Hindlimb muscle (tissue), 1 donor: ENCODE measurements at regions not wholly inside any gene's neighbourhood (a gene's known extent, or its start where the extent isn't known, plus 50 kb on each side); places are given as distances from the start of the nearest gene placed in this dataset.
"Not testable (repeated sequence)": the region's sequence is repeated elsewhere in the genome, so short reads cannot be mapped to it uniquely, and the experiment has no call there.

ENCODE experiments used
- DNase-seq: peaks from one replicate; pipeline ENCODE4 v3.0.0-alpha.2; 2013

DNA sequence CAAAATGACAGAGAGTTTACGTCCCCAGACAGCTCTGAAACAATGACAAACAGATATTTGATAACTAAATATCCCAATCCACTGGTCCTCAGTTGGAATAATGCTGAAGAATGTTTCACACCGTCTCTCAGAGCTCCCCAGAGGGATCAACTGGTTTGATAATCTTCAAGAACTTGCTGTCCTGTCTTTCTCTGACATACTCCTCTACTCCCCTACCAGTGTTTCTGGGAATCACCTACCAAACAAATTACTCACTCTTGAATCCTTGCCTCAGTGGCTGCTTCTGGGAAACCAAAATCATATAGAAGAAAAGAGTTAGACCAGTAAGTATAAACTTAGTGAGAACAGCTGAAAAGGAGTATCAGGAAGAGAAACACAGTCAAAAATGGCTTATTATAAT, 469.7 kb upstream of the JAG1 start:
- DNase-seq: no peak

DNA sequence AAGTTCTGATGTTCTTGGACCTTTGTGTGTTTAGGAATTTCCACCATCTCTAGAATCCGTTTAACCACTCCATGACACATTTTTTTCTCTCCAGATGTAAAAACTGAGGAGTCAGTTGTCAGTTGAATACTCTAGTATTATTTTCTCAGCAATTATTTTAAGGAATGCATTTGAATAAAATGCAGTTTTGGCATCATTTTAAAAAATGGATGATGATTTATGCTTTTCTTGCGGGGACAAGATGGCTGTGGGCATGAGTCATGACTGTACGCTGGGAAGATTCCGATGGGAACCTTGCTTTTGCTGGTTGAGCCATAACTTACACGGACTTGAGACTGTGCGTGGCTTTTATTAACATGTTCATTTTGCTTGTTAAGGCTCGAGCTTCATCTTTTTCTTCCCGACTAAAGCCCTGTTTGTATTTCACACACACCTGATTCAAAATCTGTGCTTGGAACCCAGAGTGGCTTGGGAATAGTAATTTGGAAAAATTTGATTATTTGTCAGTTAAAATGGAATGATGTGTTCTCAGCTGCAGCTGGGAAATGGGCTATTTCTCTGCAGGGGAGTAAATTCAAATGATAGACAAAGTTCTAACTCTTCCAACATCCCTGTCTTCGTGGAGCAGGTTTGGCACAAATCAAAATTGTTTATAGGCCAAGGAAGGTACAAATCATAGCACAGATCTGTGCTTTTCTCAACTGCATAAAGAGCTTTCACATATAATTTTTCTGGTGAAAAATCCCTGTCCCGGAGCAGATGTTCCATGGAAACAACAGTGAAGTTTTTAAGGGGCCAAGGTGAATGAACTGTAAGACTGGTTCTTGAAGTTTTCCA, 470.5 kb upstream of the JAG1 start:
- DNase-seq: no peak

DNA sequence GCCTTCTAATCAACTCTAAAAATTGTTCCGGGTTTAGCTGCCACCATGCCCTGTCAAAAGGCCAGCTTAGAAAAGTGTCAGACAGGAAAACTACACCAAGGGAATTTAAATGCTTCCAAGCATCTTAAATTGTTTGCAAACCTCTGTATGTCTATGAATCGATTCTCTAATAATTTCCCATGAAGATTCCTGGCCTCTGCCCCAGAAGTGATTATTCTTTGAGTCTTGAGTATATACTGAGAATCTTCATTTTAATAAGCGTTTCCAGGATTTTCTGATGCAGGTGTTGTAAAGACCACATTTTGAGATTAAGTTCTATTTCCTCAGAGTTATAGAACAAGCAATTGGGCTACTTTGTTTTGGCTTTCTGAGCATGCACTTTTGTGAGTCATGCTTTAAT, 471.8 kb upstream of the JAG1 start:
- DNase-seq: no peak

DNA sequence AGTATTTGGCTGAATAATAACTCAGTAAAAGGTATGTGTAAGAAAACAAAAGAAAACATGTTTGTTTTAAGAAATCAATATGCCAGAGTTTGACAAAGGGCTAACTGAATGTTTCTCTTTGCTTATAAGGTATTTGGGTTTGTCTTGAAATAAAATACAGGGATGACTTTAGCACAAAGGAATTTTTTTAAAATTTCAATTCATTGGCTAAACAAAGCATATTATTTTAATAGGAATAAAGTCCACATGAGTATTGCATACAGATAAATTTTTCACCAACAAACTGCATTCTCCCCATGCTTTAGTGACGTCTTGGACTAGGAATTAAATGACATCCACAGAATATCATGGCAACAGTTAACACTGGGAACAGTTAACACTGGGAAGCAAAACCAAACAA, 480.0 kb upstream of the JAG1 start:
- no peak for DNase-seq

DNA sequence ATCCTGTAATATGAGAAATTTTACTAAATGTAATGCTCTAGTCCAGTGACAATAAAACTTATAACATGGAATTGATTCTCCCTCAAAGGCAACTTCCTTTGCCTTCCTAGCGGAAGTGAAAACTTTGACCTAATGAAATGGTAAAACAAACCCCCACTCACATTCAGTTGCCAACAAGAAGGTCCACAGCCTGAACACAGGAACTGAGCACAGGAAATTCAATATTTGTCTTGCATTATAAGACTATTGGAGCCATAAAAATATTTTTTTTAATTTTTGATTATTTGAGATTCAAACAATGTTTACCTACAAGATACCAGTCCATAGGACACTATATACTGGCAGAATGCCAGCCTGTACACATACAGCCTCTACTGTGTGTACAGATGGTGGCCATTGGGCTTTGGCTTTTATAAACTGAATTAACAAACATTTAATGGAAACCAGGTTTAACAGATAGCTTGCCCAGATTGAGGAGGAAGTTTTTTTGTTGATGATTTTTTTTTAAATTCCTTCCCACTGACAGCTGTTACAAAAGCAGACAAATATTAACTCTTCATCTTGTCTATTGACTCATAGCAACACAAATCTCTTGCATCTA, 481.5 kb upstream of the JAG1 start:
- no peak for DNase-seq

DNA sequence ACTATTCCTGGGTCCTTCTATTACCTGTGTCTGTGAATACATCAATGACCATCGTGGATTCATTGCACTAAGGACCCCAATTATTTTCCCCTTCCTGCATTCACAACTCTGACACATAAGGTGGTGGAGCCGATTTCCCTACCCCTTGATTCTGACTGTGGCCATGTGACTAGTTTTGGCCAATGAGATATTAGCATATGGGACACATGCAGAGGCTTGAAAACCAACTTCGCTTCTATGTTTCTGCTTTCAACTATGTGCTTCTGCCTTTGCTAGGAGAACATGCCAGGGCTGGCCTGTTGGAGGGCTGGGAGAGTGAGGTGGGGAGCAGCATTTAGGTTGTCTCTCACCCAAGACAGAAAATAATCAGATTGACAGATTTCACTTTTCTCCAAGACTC, 483.1 kb upstream of the JAG1 start:
- no peak for DNase-seq

DNA sequence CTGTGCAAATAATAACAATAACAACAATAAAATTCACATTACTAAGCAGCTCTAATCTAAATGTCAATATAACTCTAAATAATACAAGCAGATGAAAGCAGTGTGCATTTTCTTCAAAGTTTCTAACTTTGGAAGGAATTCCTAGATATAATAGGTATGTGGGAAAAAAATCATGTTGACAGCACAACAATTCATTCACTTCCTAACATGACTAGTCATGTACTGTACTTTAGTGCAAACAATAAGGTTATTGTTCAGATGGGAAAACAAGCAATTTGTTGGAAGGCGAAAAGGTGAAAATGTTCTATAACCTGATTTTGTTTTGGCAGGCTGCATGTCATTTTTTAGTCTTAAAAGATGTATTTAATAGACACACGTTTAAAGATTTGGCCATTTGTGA, 484.3 kb upstream of the JAG1 start:
- DNase-seq: no peak

DNA sequence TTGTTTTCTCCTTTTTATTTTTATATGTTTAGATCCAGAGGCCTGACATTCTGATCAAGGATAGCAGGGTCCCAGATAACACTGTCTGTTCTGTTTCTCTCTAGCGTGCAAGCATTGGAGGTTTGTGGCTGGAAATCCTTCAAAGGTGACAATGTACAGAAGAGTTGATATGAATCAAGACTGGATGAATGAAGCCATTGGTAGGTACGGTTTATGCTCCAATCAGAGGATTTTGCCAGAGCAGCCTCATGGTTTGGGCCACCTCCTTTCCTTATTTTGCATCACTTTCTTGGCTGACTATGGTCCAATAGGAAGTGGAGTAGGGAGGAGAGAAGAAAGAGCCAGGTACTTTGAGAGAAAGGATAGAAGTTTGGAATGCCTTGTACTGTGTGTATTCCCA, 484.8 kb upstream of the JAG1 start:
- DNase-seq: no peak

DNA sequence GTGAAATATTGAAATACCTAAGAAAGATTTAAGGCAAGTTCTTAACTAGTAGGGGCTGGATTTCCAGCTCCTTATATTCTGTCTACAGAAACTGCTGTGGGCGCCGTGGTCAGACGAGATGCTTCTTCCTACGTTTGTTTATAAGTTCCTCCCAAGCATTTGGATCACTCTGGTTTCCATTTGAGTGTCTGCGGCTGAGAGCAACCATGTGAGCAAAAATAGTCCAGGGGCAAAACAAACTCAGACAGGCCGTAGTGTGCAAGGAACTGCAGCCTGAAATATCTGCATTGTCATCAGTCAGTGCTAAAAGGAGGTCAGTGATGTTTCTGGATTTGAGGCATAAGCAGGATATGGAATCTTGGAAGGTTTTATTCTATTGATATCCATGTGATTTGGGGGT, 485.9 kb upstream of the JAG1 start:
- no peak for DNase-seq

DNA sequence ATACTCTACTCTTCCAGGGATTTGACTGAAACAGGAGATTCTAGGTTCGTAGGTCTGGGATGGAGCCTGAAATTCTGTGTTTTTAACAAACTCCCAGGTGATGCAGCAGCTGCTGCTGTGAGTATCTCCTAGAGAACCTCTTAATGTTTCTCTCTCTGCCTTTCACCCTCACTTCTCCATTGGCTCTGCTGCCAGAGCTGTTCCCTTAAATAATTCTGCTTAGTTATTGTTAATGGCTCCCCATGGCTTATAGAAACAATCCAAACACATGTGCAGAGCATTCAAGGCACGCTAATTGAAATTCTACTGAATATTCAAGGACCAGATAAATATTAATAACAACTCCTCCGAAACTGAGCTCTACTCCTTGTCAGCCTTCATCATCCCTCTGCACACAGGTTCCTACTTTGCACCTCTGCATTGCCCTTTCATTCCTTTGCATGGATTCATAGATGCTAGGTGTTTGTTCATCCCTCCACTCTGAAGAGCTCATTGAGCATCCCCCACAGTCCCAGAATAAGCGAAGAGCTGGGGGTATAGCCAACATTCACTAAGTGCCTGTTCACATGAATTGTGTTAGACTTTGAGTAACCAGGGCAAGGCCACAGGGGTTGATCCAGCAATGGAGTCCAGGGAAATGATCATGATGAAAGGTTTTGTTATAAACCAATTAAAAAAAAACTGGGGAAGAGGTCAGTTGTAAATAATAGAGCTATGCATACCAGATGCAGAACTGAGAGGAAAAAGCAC, 488.4 kb upstream of the JAG1 start:
- no peak for DNase-seq

DNA sequence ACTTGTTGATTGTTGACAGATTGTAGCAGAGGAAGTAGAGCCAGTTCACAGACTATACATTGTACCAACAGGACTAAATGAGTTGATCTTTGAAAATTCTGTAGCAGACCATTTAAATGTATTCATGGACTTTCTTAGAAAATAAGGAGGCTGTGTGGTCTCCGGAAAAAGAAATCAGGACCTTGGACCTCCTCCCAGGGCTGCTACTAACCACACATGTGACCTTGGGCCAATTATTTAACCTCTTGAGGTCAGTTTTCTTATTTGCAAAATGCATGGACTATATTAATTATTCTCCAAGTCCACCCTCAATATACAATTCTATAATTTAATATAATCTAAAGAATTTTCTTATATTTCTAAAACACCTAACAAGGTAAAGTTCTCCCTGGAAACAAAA, 492.0 kb upstream of the JAG1 start:
- DNase-seq: no peak

DNA sequence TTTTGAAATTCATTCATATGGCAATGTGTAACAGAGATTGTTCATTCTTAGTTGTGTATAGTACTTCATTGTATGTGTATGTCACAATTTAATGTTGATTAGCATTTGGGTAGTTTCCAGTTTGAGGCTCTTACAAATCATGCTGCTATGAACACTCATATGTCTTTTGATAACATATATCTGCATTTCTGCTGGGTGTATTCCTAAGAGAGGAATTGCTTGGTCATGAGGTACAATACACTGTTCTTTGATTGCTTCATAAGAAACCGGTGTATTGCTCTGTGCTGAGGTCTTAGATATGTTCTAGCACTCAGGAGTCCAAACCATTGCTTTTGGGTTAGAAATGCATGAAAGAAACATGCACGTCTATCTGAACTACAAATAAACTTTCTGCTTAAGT, 492.9 kb upstream of the JAG1 start:
- DNase-seq: no peak

DNA sequence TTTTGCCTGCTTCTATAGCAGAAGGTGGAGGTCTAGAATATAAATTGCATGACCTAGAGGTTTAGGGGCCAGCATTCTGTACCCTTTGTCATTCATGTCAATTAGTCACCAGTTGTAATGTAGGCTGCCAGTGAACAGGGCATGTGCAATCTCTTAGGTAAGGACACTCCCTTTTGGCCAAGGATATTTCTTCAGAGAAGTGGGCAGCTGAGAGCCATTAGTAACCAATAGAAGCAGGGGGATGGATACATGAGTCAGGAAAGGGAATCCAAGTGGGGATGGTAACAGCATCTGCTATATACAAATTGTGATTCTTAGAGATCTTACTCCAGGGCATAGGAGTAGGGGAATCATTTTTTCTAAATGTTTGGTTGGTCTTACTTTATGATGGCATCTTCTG, 494.2 kb upstream of the JAG1 start:
- no peak for DNase-seq

DNA sequence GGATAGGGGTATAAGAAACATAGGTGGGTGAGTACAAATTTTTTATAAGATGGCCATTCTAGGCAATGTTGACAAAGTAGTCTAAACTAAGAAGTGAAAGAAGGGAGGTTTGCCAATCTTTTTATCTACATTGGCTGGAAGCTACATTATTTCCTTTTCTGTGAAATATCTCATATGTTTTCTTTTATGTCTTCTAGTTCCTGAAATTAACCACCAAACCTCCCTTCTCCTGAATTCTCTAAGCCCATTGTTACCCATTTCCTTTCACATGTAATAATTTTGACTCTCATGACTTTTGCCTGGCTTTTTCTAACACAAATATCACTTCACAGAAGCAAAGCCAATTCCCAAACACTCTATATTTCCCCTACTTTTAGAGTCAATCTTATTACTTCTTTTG, 496.2 kb upstream of the JAG1 start:
- no peak for DNase-seq

DNA sequence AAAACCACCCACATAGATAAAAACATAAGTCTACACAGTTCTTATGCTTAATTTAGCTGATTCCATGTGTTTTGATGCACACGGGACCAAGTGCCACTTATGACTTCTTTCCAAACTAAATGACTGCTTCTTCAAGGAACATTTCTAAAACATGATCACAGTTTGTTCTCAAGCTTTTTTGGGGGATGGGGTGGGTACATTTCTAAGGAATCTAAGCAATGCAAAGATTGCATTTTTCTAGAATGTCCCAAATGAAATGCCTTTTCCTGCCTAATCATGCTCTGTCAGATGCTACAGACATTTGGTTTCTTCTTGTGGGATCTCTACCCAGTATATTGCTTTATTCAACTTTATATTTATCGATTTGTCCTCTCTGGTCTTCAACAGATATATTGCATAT, 496.8 kb upstream of the JAG1 start:
- DNase-seq: no peak

DNA sequence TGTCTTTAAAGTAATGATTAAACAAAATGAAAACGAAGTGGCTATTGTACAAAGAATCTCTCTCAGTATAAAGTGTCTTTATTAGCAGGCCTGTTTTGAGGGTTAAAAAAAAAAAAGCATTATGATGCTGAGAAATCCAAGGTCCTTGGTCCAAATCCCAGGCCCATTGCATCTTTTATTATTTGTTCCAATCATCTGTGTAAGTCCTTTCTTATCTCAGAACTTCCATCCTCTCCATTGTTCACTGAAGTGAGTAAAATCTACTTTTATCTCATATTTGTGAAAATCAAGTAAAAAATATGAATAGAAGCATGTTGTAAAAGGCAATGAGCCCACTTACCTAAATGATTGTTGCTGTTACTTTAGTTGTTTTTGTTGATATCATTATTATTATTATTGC, 499.1 kb upstream of the JAG1 start:
- no peak for DNase-seq

DNA sequence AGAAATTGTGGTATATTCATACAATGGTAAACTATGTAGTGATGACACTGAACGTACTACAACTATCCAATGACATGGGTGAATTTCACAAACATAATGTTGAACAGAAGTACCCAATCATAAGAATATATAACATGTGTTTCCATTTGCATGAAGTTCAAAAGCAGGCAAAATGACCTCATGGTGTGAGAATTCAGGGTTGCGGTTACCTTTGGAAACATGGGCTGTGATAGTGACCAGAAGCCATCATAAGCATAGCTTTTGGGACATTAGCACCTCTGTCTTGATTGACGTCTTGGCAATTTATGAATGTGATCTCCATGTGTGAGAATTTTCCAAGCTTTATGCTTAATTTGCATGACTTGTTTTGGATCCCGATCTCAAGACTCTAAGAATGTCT, 500.1 kb upstream of the JAG1 start:
- no peak for DNase-seq

DNA sequence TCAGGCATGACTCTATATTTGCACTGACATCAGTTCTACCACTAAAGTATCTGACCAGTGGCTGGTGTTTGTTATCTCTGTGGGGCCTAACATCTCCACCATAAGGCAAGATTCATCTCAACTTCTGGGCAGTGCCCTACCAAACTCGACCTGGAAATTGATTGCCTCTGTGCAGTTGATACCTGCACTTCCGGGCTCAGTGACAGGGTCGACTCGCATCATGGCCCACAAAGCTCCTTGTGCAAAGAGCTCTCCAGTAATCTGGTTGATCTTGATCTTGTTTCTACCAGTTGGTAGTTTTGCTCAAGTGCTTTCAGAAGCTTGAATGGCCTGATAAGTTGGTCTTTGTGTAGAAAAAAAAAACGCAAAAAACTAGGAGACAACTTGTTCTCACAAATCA, 501.1 kb upstream of the JAG1 start:
- no peak for DNase-seq

DNA sequence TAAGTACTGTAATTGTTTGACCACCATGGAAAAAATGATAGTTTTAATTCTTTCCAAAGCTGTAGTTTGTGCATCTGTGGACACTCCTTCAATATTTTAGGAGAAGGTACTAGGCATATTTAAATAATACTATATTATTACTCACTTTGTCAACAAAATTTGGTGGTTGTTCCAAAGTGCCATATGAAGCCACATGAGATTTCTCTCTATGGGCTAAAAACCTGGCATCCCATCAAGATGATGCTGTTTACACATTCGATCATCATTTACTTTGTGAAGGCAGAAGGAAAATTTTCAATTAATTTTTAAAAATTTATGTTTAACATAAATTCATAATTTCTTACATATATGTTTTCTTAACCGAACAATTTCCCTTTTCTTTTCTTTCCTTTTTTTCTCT, 502.6 kb upstream of the JAG1 start:
- no peak for DNase-seq

DNA sequence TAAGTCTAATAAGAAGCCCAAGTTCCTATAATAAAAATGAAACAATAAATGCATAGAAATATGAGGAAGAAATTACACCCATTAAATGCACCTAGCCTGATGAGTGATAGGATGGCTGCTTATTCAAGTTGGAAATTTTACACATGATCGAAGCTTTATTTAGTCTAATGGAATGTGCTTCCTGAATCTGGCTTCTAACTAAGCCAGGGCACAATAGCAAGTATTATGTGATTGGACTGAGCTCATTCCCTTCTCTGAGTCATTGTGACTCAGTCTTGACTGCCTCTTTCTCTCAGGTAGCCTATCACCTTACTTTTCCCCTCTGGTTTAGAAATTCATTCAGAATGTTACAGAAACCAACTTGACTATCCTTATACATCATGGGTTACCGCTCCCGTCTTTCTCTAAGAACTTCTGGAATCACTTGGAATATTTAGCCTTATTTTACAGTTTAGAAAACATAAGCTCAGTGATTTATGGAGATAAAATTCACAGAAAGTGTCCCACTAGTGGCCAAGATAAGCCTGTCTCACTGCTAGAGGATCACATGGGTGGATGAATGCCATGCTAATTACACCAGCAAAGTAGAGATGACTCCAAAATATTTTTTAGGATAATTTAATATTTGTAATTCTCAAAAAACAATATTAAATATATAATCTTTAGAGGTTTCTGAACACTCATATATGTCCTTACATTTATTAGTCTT, 505.3 kb upstream of the JAG1 start:
- no peak for DNase-seq

DNA sequence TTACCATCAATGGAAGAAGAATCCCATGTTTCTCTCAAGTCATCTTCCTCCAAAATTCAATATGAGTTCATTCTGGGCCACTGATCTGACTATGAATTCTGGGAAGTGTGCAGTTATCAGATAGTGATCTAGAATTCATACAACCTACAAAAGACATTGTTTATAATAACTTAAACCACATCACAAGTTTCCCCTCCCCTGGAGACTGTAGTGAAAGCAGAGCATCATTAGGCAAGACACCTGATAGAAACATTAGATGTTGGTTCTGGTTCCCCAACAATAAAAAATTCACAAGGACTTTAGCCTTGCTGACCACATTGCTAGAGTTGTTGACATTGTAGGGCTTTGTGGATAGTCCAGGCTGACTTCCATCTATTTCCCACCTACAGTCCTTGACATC, 506.4 kb upstream of the JAG1 start:
- DNase-seq: no peak

DNA sequence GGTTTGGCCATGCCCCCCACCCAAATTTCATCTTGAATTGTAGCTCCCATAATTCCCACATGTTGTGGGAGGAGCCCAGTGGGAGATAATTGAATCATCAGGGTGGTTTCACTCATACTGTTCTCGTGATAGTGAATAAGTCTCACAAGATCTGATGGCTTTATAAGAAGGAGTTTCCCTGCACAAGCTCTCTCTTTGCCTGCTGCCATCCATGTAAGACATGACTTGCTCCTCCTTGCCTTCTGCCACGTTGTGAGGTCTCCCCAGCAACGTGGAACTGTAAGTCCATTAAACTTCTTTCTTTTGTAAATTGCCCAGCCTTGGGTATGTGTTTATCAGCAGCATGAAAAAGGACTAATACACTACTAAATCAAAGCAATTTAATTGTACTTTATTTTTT, 507.3 kb upstream of the JAG1 start:
- DNase-seq: not testable (repeated sequence)

DNA sequence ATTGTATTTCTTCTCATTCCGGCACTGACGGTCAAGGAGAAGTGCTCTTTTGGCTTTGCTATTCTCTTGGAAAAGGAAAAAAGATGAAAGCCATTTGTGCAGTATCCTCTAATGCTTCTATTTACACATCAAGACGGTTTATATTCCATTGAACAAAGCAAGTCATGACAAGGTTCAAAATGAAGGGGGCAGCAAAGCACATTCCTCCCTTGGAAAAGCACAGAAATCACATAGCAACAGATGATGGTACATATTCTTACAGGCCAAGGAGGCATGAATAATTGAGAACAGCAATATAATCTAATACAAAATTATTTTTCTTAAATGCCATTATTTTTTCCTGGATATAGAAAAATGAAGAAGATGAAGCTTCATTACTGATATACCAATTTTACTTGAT, 508.2 kb upstream of the JAG1 start:
- no peak for DNase-seq
